Astrocyte of the cerebellum (primary cell): ENCODE measurements at regions not wholly inside any gene's neighbourhood (a gene's known extent, or its start where the extent isn't known, plus 50 kb on each side); places are given as distances from the start of the nearest gene placed in this dataset.

ENCODE experiments used
- DNase-seq: peaks from one replicate; pipeline ENCODE4 v3.0.0-alpha.2; 2011; ENCODE audit warnings: low read depth
- H3K4me3 ChIP-seq: 2 replicates; pipeline ENCODE4 v1.5.1; 2011; ENCODE audit warnings: mild to moderate bottlenecking, low read depth, low read length, moderate library complexity
- CTCF ChIP-seq: IDR thresholded peaks from 2 replicates; pipeline ENCODE4 v1.5.1; 2012; ENCODE audit warnings: low read length, low read depth, moderate library complexity, mild to moderate bottlenecking; ENCODE audit errors: missing control alignments
- in situ Hi-C: cut with HindIII; loops from 2 replicates; pipeline ENCODE4 v1.10.0; 2017; ENCODE audit warnings: low sequenced_read_pairs

GRCh38 chr5:2201832-2202231 is 319.1 kb upstream of the IRX4 start:
- in situ Hi-C loops: no loop called here
- no peak for DNase-seq
- TF ChIP-seq CTCF: no peak
- H3K4me3 ChIP-seq: no peak overlapping the region

- DNase-seq: no peak
- no peak for TF ChIP-seq CTCF
- in situ Hi-C loops: no loop called here
- H3K4me3 ChIP-seq: no peak overlapping the region
These were observed 318.7 kb upstream of the IRX4 start for GRCh38 chr5:2201421-2201820.

GRCh38 chr5:2201011-2201410 is 318.3 kb upstream of the IRX4 start:
- in situ Hi-C loops: no loop called here
- DNase-seq: no peak
- TF ChIP-seq CTCF: no peak
- no peak overlapping the region for H3K4me3 ChIP-seq

- DNase-seq: no peak
- TF ChIP-seq CTCF: no peak
- H3K4me3 ChIP-seq: no peak overlapping the region
- in situ Hi-C loops: no loop called here
These were observed 317.7 kb upstream of the IRX4 start for GRCh38 chr5:2200261-2200950.

GRCh38 chr5:2199697-2200096 is 317.0 kb upstream of the IRX4 start:
- DNase-seq: no peak
- no peak overlapping the region for H3K4me3 ChIP-seq
- no peak for TF ChIP-seq CTCF
- in situ Hi-C loops: no loop called here

GRCh38 chr5:2196989-2197619 is 314.4 kb upstream of the IRX4 start:
- DNase-seq: no peak
- no peak overlapping the region for H3K4me3 ChIP-seq
- TF ChIP-seq CTCF: no peak
- in situ Hi-C loops: no loop called here
